ENCODE measurements at regions not wholly inside any gene's neighbourhood (a gene's known extent, or its start where the extent isn't known, plus 50 kb on each side); places are given as distances from the start of the nearest gene placed in this dataset.

GRCh38 chr17:79188685-79189084, 114.1 kb downstream of the ENGASE start:
- peaks cover 35 to 38% of the 10 kb centered on the region in 2 donors for H3K27me3 ChIP-seq (ENCODE audit: control insufficient read depth in 1 of 2, insufficient read depth in 2 of 2, low read length in 2 of 2)
- no peak overlapping the region for H3K27ac ChIP-seq (ENCODE audit: low read depth, low read length)
- no peaks in the 10 kb centered on the region for H3K4me1 ChIP-seq (ENCODE audit: control insufficient read depth in 1 of 2, insufficient read depth in 2 of 2, low read length in 2 of 2)
- H3K4me3 ChIP-seq (ENCODE audit: low read depth in 1 of 2, low read length in 2 of 2) = no peak overlapping the region
- no peaks in the 10 kb centered on the region for H3K9me3 ChIP-seq (ENCODE audit: control insufficient read depth in 1 of 2, low read length in 2 of 2)
- H3K36me3 ChIP-seq (ENCODE audit: control insufficient read depth in 1 of 2, insufficient read depth in 2 of 2, low read length in 2 of 2) = no peaks in the 10 kb centered on the region
- H3K9ac ChIP-seq (ENCODE audit: low read depth in 1 of 2, low read length in 2 of 2) = no peak overlapping the region

DNA sequence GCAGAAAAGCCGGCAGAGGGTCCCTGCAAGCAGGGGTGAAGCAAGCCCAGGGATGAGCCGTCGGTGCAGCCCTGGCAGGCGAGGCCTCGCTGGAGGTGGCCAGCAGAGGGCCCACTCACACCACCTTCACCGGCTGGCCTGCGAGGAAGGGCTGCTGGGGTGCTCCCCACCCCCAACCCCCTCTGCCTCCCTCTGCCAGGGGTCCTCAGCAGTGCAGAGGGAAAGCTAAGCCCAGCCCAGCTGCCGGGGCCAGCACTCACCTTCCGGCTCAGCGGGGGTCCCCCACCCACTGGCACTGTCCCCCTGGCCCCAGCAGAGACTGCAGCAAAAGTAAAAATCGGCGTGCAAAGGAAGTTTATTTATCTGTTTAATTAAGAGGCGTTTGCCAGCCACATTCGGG, 113.4 kb downstream of the ENGASE start:
- Histone ChIP-seq H3K9ac (ENCODE audit: low read depth in 1 of 2, low read length in 2 of 2) (no peak overlapping the region), H3K27ac (ENCODE audit: low read depth, low read length) (no peak overlapping the region), H3K27me3 (ENCODE audit: control insufficient read depth in 1 of 2, insufficient read depth in 2 of 2, low read length in 2 of 2) (peaks cover 29 to 41% of the 10 kb centered on the region in 2 donors), H3K4me3 (ENCODE audit: low read depth in 1 of 2, low read length in 2 of 2) (no peak overlapping the region), H3K9me3 (ENCODE audit: control insufficient read depth in 1 of 2, low read length in 2 of 2) (no peaks in the 10 kb centered on the region), H3K36me3 (ENCODE audit: control insufficient read depth in 1 of 2, insufficient read depth in 2 of 2, low read length in 2 of 2) (no peaks in the 10 kb centered on the region), H3K4me1 (ENCODE audit: control insufficient read depth in 1 of 2, insufficient read depth in 2 of 2, low read length in 2 of 2) (no peaks in the 10 kb centered on the region)

DNA sequence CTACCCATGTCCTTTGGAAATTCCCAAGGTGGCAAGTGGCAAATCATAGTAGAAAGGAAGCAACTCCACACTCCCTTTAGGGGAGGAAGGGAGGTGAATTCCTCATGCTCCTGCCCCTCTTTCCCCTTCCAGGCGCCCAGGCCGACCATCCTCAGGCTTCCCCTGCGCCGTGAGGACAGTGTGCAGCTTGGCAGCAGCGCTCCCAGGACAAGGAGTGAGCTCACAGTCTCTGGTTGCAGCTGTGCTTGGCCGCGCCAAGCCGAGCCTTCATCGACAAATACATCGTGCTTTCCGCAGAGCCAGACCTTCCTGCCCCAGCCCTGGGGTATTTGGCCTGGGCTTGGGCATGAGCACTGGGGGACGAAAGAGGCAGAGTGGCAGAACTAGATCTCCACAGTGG, 112.6 kb downstream of the ENGASE start:
- Histone ChIP-seq H3K27ac (ENCODE audit: low read depth, low read length) (no peak overlapping the region), H3K27me3 (ENCODE audit: control insufficient read depth in 1 of 2, insufficient read depth in 2 of 2, low read length in 2 of 2) (peaks cover 21 to 41% of the 10 kb centered on the region in 2 donors), H3K4me3 (ENCODE audit: low read depth in 1 of 2, low read length in 2 of 2) (no peak overlapping the region), H3K9ac (ENCODE audit: low read depth in 1 of 2, low read length in 2 of 2) (no peak overlapping the region), H3K36me3 (ENCODE audit: control insufficient read depth in 1 of 2, insufficient read depth in 2 of 2, low read length in 2 of 2) (no peaks in the 10 kb centered on the region), H3K9me3 (ENCODE audit: control insufficient read depth in 1 of 2, low read length in 2 of 2) (no peaks in the 10 kb centered on the region), H3K4me1 (ENCODE audit: control insufficient read depth in 1 of 2, insufficient read depth in 2 of 2, low read length in 2 of 2) (no peaks in the 10 kb centered on the region)

DNA sequence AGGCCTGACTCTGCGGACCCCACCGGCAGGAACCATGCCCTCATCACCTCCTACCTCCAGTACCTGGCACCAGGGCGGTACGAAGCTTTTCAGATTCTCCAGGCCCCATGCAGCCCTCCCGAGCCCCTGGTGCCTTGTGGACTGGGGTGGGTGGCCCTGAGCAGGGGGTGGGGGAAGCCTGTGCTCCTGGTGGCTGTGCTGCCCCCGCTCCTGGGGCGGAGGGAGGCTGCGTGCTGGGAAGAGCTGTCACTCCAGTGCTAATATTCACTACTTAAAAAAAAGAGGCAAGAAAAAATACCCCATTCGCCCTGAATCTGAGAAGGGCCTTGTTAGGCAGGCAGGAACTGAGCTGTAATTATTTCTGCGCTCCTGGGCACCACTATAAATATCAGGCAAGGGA, 111.8 kb downstream of the ENGASE start:
- no peak overlapping the region for H3K27ac ChIP-seq (ENCODE audit: low read depth, low read length)
- H3K27me3 ChIP-seq (ENCODE audit: control insufficient read depth in 1 of 2, insufficient read depth in 2 of 2, low read length in 2 of 2) = peaks cover 25 to 40% of the 10 kb centered on the region in 2 donors
- no peak overlapping the region for H3K4me3 ChIP-seq (ENCODE audit: low read depth in 1 of 2, low read length in 2 of 2)
- no peak overlapping the region for H3K9ac ChIP-seq (ENCODE audit: low read depth in 1 of 2, low read length in 2 of 2)
- no peaks in the 10 kb centered on the region for H3K9me3 ChIP-seq (ENCODE audit: control insufficient read depth in 1 of 2, low read length in 2 of 2)
- no peaks in the 10 kb centered on the region for H3K36me3 ChIP-seq (ENCODE audit: control insufficient read depth in 1 of 2, insufficient read depth in 2 of 2, low read length in 2 of 2)
- H3K4me1 ChIP-seq (ENCODE audit: control insufficient read depth in 1 of 2, insufficient read depth in 2 of 2, low read length in 2 of 2) = no peaks in the 10 kb centered on the region

DNA sequence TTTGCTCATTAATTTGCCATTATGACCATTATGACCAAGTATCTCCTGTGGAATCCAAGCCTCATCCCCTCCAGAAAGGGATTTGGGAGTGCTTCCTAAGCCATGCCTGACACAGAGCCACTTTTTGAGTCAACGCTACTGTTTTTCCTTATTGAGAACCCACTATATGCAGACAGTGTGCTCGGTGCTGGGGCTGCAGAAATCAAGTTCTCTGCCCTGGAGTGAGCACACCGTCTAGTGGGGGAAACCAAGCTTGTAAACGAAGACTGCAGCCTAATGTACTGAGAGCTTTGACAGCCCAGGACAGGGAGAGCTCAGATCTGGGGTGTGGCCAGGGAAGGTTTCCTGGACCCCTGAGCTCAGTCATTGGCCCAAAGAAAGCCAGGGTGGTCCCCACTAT, 111.0 kb downstream of the ENGASE start:
- no peak overlapping the region for H3K4me3 ChIP-seq (ENCODE audit: low read depth in 1 of 2, low read length in 2 of 2)
- peaks cover 25 to 37% of the 10 kb centered on the region in 2 donors for H3K27me3 ChIP-seq (ENCODE audit: control insufficient read depth in 1 of 2, insufficient read depth in 2 of 2, low read length in 2 of 2)
- no peaks in the 10 kb centered on the region for H3K4me1 ChIP-seq (ENCODE audit: control insufficient read depth in 1 of 2, insufficient read depth in 2 of 2, low read length in 2 of 2)
- H3K9ac ChIP-seq (ENCODE audit: low read depth in 1 of 2, low read length in 2 of 2) = no peak overlapping the region
- no peaks in the 10 kb centered on the region for H3K36me3 ChIP-seq (ENCODE audit: control insufficient read depth in 1 of 2, insufficient read depth in 2 of 2, low read length in 2 of 2)
- H3K27ac ChIP-seq (ENCODE audit: low read depth, low read length) = no peak overlapping the region
- H3K9me3 ChIP-seq (ENCODE audit: control insufficient read depth in 1 of 2, low read length in 2 of 2) = no peaks in the 10 kb centered on the region

GRCh38 chr17:79184219-79184618, 109.6 kb downstream of the ENGASE start:
- Histone ChIP-seq H3K27ac (ENCODE audit: low read depth, low read length) (no peak overlapping the region), H3K4me1 (ENCODE audit: control insufficient read depth in 1 of 2, insufficient read depth in 2 of 2, low read length in 2 of 2) (no peaks in the 10 kb centered on the region), H3K9ac (ENCODE audit: low read depth in 1 of 2, low read length in 2 of 2) (no peak overlapping the region), H3K27me3 (ENCODE audit: control insufficient read depth in 1 of 2, insufficient read depth in 2 of 2, low read length in 2 of 2) (peaks cover 28 to 29% of the 10 kb centered on the region in 2 donors), H3K9me3 (ENCODE audit: control insufficient read depth in 1 of 2, low read length in 2 of 2) (no peaks in the 10 kb centered on the region), H3K4me3 (ENCODE audit: low read depth in 1 of 2, low read length in 2 of 2) (no peak overlapping the region), H3K36me3 (ENCODE audit: control insufficient read depth in 1 of 2, insufficient read depth in 2 of 2, low read length in 2 of 2) (no peaks in the 10 kb centered on the region)

DNA sequence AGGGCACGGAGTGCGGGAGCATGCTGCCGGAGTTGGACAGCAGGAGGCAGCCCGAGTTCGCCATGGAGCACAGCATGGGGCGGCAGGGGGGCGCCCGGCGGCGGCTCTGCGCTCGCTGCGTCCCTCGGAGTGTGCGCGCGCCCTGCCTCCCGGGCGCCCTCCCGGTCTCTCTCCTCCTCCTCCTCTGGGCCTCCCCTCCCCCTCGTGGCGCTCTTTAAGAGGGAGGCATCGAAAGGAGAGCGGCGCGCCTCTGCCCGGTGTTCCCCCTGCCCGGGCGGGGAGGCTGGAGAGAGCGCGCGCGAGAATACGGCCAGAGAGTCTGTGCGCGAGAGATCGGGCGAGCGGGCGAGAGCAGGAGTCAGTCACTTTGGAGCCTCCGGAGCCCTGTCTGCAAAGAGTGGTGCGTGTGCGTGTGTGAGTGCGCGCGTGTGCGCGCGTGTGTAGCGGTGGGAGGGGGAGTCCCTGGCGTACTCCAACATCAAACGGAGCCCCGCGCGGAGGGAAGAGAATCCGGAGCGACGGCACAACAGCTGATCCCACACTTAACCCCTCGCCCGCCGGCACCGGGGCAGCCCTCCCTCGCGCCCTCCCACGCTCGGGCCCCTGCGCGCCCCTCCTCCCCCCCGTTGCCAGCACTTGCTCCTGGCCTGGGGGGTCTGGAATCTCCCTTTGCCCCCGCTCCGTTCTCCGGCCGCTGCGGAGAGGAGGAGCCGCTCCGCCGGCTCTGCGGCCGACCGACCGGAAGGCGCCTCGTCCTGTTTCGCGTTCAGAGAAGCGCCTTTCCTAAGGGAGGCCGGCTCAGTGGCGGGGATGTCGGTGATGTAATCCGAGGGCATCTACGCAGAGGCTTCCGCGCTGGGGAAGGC, 108.9 kb downstream of the ENGASE start:
- H3K27ac ChIP-seq (ENCODE audit: low read depth, low read length) = no peak overlapping the region
- peaks cover 28 to 29% of the 10 kb centered on the region in 2 donors for H3K27me3 ChIP-seq (ENCODE audit: control insufficient read depth in 1 of 2, insufficient read depth in 2 of 2, low read length in 2 of 2)
- H3K9ac ChIP-seq (ENCODE audit: low read depth in 1 of 2, low read length in 2 of 2) = no peak overlapping the region
- no peak overlapping the region for H3K4me3 ChIP-seq (ENCODE audit: low read depth in 1 of 2, low read length in 2 of 2)
- H3K36me3 ChIP-seq (ENCODE audit: control insufficient read depth in 1 of 2, insufficient read depth in 2 of 2, low read length in 2 of 2) = no peaks in the 10 kb centered on the region
- no peaks in the 10 kb centered on the region for H3K9me3 ChIP-seq (ENCODE audit: control insufficient read depth in 1 of 2, low read length in 2 of 2)
- no peaks in the 10 kb centered on the region for H3K4me1 ChIP-seq (ENCODE audit: control insufficient read depth in 1 of 2, insufficient read depth in 2 of 2, low read length in 2 of 2)

DNA sequence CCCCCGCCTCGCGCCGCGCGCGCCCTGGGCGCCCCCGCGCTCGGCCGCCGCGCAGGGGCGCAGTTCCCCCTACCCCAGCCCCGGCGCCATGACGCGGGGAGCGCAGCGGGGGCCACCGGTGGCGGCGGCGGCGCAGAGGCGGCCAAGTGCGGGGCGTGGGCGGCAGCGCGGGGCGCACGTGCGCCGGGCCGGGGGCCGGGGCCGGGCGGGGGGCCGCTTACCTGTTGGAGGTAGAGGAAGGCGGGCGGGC, 108.3 kb downstream of the ENGASE start:
- no peaks in the 10 kb centered on the region for H3K36me3 ChIP-seq (ENCODE audit: control insufficient read depth in 1 of 2, insufficient read depth in 2 of 2, low read length in 2 of 2)
- no peak overlapping the region for H3K27ac ChIP-seq (ENCODE audit: low read depth, low read length)
- H3K9ac ChIP-seq (ENCODE audit: low read depth in 1 of 2, low read length in 2 of 2) = no peak overlapping the region
- no peaks in the 10 kb centered on the region for H3K4me1 ChIP-seq (ENCODE audit: control insufficient read depth in 1 of 2, insufficient read depth in 2 of 2, low read length in 2 of 2)
- peaks cover 28 to 29% of the 10 kb centered on the region in 2 donors for H3K27me3 ChIP-seq (ENCODE audit: control insufficient read depth in 1 of 2, insufficient read depth in 2 of 2, low read length in 2 of 2)
- H3K9me3 ChIP-seq (ENCODE audit: control insufficient read depth in 1 of 2, low read length in 2 of 2) = no peaks in the 10 kb centered on the region
- no peak overlapping the region for H3K4me3 ChIP-seq (ENCODE audit: low read depth in 1 of 2, low read length in 2 of 2)

DNA sequence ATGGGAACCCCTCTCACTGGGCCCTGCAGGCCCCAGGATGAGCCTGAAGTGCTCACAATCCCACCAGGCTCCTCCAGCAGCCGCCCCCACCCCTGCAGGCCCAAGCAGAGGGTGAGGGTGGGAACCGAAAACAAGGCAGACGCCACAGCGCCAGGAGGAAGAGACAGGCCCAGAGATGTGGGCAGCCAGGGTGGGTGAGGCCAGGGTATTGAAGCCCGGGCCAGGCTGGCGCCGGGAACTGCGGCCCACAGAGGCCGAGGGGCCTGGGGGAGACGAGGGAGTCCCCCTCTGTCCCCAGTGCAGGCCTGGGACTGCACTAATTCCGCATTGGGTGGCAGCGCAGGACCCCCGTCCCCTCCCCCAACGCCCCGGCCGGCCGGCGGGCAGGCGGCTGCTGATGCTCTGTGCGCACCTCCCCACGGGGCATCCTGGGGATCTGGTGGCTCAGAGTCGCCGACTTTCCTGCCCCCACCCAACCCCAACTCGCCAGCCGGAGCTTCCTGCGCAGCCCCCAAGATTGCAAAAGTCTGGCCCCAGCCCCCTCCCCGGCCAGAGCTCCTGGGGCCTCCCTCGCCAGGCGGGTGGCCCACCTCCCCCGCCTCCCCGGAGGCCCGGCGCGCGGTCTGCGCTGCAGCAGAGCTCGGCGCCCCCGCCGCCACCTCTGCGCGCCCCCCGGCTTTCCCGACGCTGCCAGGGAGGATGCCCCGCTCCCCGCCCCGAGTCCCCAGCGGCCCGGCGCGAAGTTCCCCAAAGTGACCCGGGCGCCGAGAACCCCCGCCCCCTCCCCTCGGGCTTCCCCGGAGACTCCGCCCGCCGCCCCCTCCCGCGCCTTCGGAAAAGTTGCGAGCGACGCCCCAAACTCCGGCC, 107.8 kb downstream of the ENGASE start:
- H3K4me3 ChIP-seq (ENCODE audit: low read depth in 1 of 2, low read length in 2 of 2) = no peak overlapping the region
- H3K27me3 ChIP-seq (ENCODE audit: control insufficient read depth in 1 of 2, insufficient read depth in 2 of 2, low read length in 2 of 2) = peaks cover 24 to 29% of the 10 kb centered on the region in 2 donors
- no peak overlapping the region for H3K27ac ChIP-seq (ENCODE audit: low read depth, low read length)

DNA sequence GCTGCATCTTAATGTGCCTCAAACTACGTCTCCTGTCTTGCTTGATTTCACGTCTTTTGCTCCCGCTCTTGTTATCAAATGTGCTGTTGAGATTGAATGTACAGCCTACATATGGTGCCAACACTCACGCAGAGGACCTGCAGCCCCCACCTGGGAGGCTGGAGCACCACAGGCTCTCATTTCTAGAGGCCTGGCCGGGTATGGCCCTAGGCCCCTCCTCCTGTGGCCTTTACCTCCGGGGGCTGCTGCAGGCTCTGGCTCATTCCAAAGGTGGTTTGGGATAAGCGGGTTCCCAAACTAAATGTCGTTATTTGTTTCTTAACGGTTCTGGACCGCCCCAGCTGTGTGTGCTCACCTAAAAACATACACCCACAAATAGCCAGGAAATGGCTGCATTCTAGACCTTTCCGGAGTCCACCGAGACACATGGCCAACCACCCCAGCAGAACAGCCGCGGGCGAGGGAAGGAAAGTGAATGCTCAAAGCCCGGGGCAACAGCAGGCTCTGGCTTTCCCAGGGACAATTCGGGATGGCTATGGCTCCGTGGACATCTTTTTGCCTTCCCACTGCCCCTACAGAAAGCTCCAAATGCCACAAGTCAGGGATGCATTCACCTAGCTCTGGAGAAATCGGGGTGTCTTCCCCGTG, 105.9 kb downstream of the ENGASE start:
- Histone ChIP-seq H3K9me3 (ENCODE audit: control insufficient read depth in 1 of 2, low read length in 2 of 2) (no peaks in the 10 kb centered on the region), H3K27me3 (ENCODE audit: control insufficient read depth in 1 of 2, insufficient read depth in 2 of 2, low read length in 2 of 2) (peaks cover 22 to 28% of the 10 kb centered on the region in 2 donors), H3K27ac (ENCODE audit: low read depth, low read length) (no peak overlapping the region), H3K4me1 (ENCODE audit: control insufficient read depth in 1 of 2, insufficient read depth in 2 of 2, low read length in 2 of 2) (no peaks in the 10 kb centered on the region), H3K36me3 (ENCODE audit: control insufficient read depth in 1 of 2, insufficient read depth in 2 of 2, low read length in 2 of 2) (no peaks in the 10 kb centered on the region), H3K4me3 (ENCODE audit: low read depth in 1 of 2, low read length in 2 of 2) (no peak overlapping the region), H3K9ac (ENCODE audit: low read depth in 1 of 2, low read length in 2 of 2) (no peak overlapping the region)

More for the DNA sequence above, 107.8 kb downstream of the ENGASE start:
- H3K4me1 ChIP-seq (ENCODE audit: control insufficient read depth in 1 of 2, insufficient read depth in 2 of 2, low read length in 2 of 2) = no peaks in the 10 kb centered on the region
- H3K9ac ChIP-seq (ENCODE audit: low read depth in 1 of 2, low read length in 2 of 2) = no peak overlapping the region
- no peaks in the 10 kb centered on the region for H3K9me3 ChIP-seq (ENCODE audit: control insufficient read depth in 1 of 2, low read length in 2 of 2)
- H3K36me3 ChIP-seq (ENCODE audit: control insufficient read depth in 1 of 2, insufficient read depth in 2 of 2, low read length in 2 of 2) = no peaks in the 10 kb centered on the region

Measured in duodenal mucosa (tissue), 2 donors.